CD14-positive monocyte (primary cell): ENCODE measurements at regions not wholly inside any gene's neighbourhood (a gene's known extent, or its start where the extent isn't known, plus 50 kb on each side); places are given as distances from the start of the nearest gene placed in this dataset.
A peak's percentile ranks its signal among the peaks of the same experiment; 100 is the strongest.

Experiments
- DNase-seq, 3 donors: peaks; one replicate each; pipeline ENCODE4 v3.0.0-alpha.2; 2011 to 2022
- H2AFZ ChIP-seq: 2 replicates; pipeline ENCODE4 v1.6.0; 2012; ENCODE audit warnings: mild to moderate bottlenecking, low read depth, low read length, inconsistent platforms; ENCODE audit not compliant: insufficient read depth, poor library complexity, severe bottlenecking
- H3K27ac ChIP-seq, 2 donors: 1 replicate in 1 of 2; 2 replicates in 1 of 2; pipeline ENCODE4 v1.5.1; 2012 to 2013; ENCODE audit warnings: low read length in 2 of 2, control low read depth in 1 of 2, inconsistent platforms in 1 of 2, low read depth in 1 of 2, mild to moderate bottlenecking in 1 of 2
- H3K27me3 ChIP-seq, 2 donors: one replicate each; pipeline versions ENCODE4 v1.6.0 to v1.6.1; 2011 to 2013; ENCODE audit warnings: low read length in 2 of 2; ENCODE audit not compliant: control insufficient read depth in 2 of 2, insufficient read depth in 2 of 2
- H3K36me3 ChIP-seq, 2 donors: replicated peaks in 1 of 2; 1 replicate in 1 of 2; 2 replicates in 1 of 2; pipeline versions ENCODE4 v1.5.1 to v1.6.1; 2012 to 2013; ENCODE audit warnings: low read length in 2 of 2, control low read depth in 1 of 2, inconsistent platforms in 1 of 2, mild to moderate bottlenecking in 1 of 2; ENCODE audit not compliant: insufficient read depth in 2 of 2, control insufficient read depth in 1 of 2
- H3K4me1 ChIP-seq, 2 donors: 1 replicate in 1 of 2; 2 replicates in 1 of 2; pipeline versions ENCODE4 v1.5.1 to v1.6.1; 2012 to 2013; ENCODE audit warnings: low read length in 2 of 2, control low read depth in 1 of 2, inconsistent platforms in 1 of 2, mild to moderate bottlenecking in 1 of 2, moderate library complexity in 1 of 2; ENCODE audit not compliant: insufficient read depth in 2 of 2, control insufficient read depth in 1 of 2
- H3K4me2 ChIP-seq: replicated peaks from 2 replicates; pipeline ENCODE3; 2012; ENCODE audit warnings: low read length, moderate library complexity, mild to moderate bottlenecking; ENCODE audit not compliant: poor library complexity, severe bottlenecking; ENCODE audit errors: extremely low read depth
- H3K4me3 ChIP-seq, 3 experiments: fragments of 200-600 bp in 1 of 3; sonication (generic) in 1 of 3; replicated peaks in 1 of 3; 1 replicate in 2 of 3; 2 replicates in 1 of 3; pipeline ENCODE4 v1.5.1; 2011 to 2013; ENCODE audit warnings: low read length in 3 of 3, mild to moderate bottlenecking in 3 of 3, control low read depth in 2 of 3, low read depth in 2 of 3, inconsistent platforms in 1 of 3, moderate library complexity in 1 of 3
- H3K79me2 ChIP-seq: 2 replicates; pipeline ENCODE4 v1.6.0; 2012; ENCODE audit warnings: mild to moderate bottlenecking, control low read depth, inconsistent platforms, low read length, moderate library complexity; ENCODE audit not compliant: insufficient read depth
- H3K9ac ChIP-seq: 2 replicates; pipeline ENCODE4 v1.6.0; 2017; ENCODE audit warnings: low read length, mild to moderate bottlenecking; ENCODE audit not compliant: insufficient read depth, poor library complexity, severe bottlenecking
- H3K9me3 ChIP-seq, 2 donors: replicated peaks in 1 of 2; 1 replicate in 1 of 2; 2 replicates in 1 of 2; pipeline versions ENCODE4 v1.5.1 to v1.6.1; 2012 to 2013; ENCODE audit warnings: low read length in 2 of 2, control low read depth in 1 of 2; ENCODE audit not compliant: control insufficient read depth in 1 of 2, insufficient read depth in 1 of 2
- H4K20me1 ChIP-seq: 2 replicates; pipeline ENCODE4 v1.6.0; 2012; ENCODE audit warnings: mild to moderate bottlenecking, low read length, control low read depth, moderate library complexity; ENCODE audit not compliant: insufficient read depth
- H3K27ac Mint-ChIP-seq, 7 donors: one replicate each; pipeline ENCODE4 v1.8.0; 2020; ENCODE audit warnings: mild to moderate bottlenecking in 7 of 7, mixed read lengths in 7 of 7, moderate library complexity in 6 of 7, inconsistent platforms in 2 of 7
- H3K27me3 Mint-ChIP-seq, 3 donors: one replicate each; pipeline ENCODE4 v1.8.0; 2021 to 2022; ENCODE audit warnings: low read depth in 3 of 3, mild to moderate bottlenecking in 3 of 3, mixed read lengths in 3 of 3, moderate library complexity in 3 of 3, inconsistent platforms in 1 of 3
- H3K36me3 Mint-ChIP-seq, 2 donors: one replicate each; pipeline ENCODE4 v1.8.0; 2020; ENCODE audit warnings: mixed read lengths in 2 of 2, inconsistent platforms in 1 of 2, mild to moderate bottlenecking in 1 of 2
- H3K4me1 Mint-ChIP-seq: one replicate; pipeline ENCODE4 v1.8.0; 2020; ENCODE audit warnings: mild to moderate bottlenecking, mixed read lengths
- H3K4me3 Mint-ChIP-seq, 2 donors: one replicate each; pipeline ENCODE4 v1.8.0; 2020; ENCODE audit warnings: mild to moderate bottlenecking in 2 of 2, mixed read lengths in 2 of 2, moderate library complexity in 1 of 2
- H3K9me3 Mint-ChIP-seq, 7 donors: one replicate each; pipeline ENCODE4 v1.8.0; 2020 to 2022; ENCODE audit warnings: mixed read lengths in 7 of 7, mild to moderate bottlenecking in 6 of 7, moderate library complexity in 6 of 7, inconsistent platforms in 2 of 7
- WGBS: methylation state at CpG from one replicate; pipeline ENCODE4 v1.1.5; 2013; ENCODE audit warnings: missing lambda C conversion rate; ENCODE audit not compliant: insufficient coverage; 5-methylcytosine and 5-hydroxymethylcytosine counted together
- intact Hi-C, 2 donors: fragments of 100-400 bp; cut with micrococcal nuclease; formaldehyde crosslinking; loops; one replicate each; pipeline versions ENCODE4 v1.15.0 to v1.15.1; 2023
- TF ChIP-seq, protein P1 (sequence below): fragments of 200-600 bp; IDR thresholded peaks from one replicate; pipeline ENCODE4 v1.8.0; 2022; ENCODE audit warnings: antibody characterized with exemption, mild to moderate bottlenecking

DNA sequence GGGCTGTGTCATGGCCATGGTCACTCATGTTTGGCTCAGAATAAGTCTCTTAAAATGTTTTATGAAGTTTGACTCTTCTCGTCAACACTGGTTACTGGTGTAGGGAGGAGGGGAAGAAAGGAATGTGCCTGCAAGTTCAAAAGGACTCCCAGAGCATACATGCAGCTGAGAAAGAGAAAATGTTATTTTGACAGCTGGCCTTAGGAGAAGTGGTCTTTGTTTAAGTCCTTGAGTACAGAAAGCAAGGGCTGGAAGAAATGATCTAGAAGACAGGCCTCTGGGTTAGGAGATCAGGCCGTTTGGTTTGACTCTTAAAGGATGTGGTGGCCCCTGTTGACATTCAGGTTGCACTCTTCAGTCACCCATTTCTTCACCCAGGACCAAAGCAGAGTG is 245.5 kb downstream of the REEP3 start:
- 100% methylated on average over 1 of the region's 2 CpGs for WGBS
- H3K4me1 Mint-ChIP-seq = no peaks in the 10 kb centered on the region
- H3K9ac ChIP-seq = no peak overlapping the region
- no peak overlapping the region for H3K4me2 ChIP-seq
- no peaks in the 10 kb centered on the region for H4K20me1 ChIP-seq
- H3K27ac ChIP-seq = no peak overlapping the region
- no peak for DNase-seq
- H3K27me3 ChIP-seq = no peaks in the 10 kb centered on the region
- TF ChIP-seq, protein P1, sequence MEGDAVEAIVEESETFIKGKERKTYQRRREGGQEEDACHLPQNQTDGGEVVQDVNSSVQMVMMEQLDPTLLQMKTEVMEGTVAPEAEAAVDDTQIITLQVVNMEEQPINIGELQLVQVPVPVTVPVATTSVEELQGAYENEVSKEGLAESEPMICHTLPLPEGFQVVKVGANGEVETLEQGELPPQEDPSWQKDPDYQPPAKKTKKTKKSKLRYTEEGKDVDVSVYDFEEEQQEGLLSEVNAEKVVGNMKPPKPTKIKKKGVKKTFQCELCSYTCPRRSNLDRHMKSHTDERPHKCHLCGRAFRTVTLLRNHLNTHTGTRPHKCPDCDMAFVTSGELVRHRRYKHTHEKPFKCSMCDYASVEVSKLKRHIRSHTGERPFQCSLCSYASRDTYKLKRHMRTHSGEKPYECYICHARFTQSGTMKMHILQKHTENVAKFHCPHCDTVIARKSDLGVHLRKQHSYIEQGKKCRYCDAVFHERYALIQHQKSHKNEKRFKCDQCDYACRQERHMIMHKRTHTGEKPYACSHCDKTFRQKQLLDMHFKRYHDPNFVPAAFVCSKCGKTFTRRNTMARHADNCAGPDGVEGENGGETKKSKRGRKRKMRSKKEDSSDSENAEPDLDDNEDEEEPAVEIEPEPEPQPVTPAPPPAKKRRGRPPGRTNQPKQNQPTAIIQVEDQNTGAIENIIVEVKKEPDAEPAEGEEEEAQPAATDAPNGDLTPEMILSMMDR = no peak
- no peak overlapping the region for H3K4me3 Mint-ChIP-seq
- H3K9me3 Mint-ChIP-seq = peaks cover 0 to 1% (median 0%) of the 10 kb centered on the region in 7 donors
- no peaks in the 10 kb centered on the region for H3K9me3 ChIP-seq
- no peak overlapping the region for H3K4me3 ChIP-seq
- peaks cover 3 to 13% (median 12%) of the 10 kb centered on the region in 3 donors for H3K27me3 Mint-ChIP-seq
- H3K79me2 ChIP-seq = no peaks in the 10 kb centered on the region
- H3K27ac Mint-ChIP-seq = no peak overlapping the region
- H3K36me3 ChIP-seq = no peaks in the 10 kb centered on the region
- no peak overlapping the region for H2AFZ ChIP-seq
- no peaks in the 10 kb centered on the region for H3K36me3 Mint-ChIP-seq
- intact Hi-C loops = no loop called here
- H3K4me1 ChIP-seq = no peaks in the 10 kb centered on the region

GRCh38 chr10:63767138-63767801 is 246.1 kb downstream of the REEP3 start:
- no peak for DNase-seq
- H3K27ac ChIP-seq = no peak overlapping the region
- Mint-ChIP-seq H3K4me3 (no peak overlapping the region), H3K4me1 (no peaks in the 10 kb centered on the region), H3K36me3 (no peaks in the 10 kb centered on the region), H3K9me3 (peaks cover 0 to 1% (median 0%) of the 10 kb centered on the region in 7 donors), H3K27me3 (peaks cover 3 to 12% (median 11%) of the 10 kb centered on the region in 3 donors), H3K27ac (no peak overlapping the region)
- H3K36me3 ChIP-seq = no peaks in the 10 kb centered on the region
- H3K79me2 ChIP-seq = no peaks in the 10 kb centered on the region
- TF ChIP-seq, protein P1 = peak; percentile 39
- no peaks in the 10 kb centered on the region for H4K20me1 ChIP-seq
- H3K4me2 ChIP-seq = no peak overlapping the region
- H3K9ac ChIP-seq = no peak overlapping the region
- no peaks in the 10 kb centered on the region for H3K27me3 ChIP-seq
- WGBS = no CpG with 5 or more reads among the region's 4 CpGs
- intact Hi-C loops = no loop called here
- H3K4me1 ChIP-seq = no peaks in the 10 kb centered on the region
- H3K4me3 ChIP-seq = no peak overlapping the region
- no peaks in the 10 kb centered on the region for H3K9me3 ChIP-seq
- H2AFZ ChIP-seq = no peak overlapping the region
